ENCODE measurements at regions not wholly inside any gene's neighbourhood (a gene's known extent, or its start where the extent isn't known, plus 50 kb on each side); places are given as distances from the start of the nearest gene placed in this dataset.

DNA sequence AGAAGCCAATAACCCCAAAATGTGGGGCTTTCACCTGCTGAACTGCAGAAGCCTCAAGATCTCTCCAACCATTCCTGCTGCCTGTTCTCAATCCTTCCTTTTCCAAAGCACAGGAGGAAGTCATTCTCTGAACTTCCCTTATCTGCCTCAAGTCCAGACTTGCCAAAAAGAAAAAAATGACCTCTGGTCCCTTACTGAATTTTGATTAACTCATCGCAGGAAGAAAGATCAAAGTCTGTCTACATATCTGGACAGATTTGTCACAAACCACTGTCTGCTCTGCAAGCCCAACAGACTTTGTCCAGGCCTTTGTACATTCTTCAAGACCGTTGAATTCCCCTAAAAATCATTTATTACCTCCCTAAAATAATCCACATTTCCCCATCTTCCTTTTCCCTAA, 126.5 kb upstream of the NBEA start:
- Histone ChIP-seq H3K27me3 (no peaks in the 10 kb centered on the region), H3K4me3 (no peak overlapping the region), H3K4me1 (peaks cover 5% of the 10 kb centered on the region), H3K36me3 (ENCODE audit: low read depth, missing control alignments) (no peaks in the 10 kb centered on the region), H3K27ac (no peak overlapping the region), H3K9me3 (no peaks in the 10 kb centered on the region)
- TF ChIP-seq, protein P1, sequence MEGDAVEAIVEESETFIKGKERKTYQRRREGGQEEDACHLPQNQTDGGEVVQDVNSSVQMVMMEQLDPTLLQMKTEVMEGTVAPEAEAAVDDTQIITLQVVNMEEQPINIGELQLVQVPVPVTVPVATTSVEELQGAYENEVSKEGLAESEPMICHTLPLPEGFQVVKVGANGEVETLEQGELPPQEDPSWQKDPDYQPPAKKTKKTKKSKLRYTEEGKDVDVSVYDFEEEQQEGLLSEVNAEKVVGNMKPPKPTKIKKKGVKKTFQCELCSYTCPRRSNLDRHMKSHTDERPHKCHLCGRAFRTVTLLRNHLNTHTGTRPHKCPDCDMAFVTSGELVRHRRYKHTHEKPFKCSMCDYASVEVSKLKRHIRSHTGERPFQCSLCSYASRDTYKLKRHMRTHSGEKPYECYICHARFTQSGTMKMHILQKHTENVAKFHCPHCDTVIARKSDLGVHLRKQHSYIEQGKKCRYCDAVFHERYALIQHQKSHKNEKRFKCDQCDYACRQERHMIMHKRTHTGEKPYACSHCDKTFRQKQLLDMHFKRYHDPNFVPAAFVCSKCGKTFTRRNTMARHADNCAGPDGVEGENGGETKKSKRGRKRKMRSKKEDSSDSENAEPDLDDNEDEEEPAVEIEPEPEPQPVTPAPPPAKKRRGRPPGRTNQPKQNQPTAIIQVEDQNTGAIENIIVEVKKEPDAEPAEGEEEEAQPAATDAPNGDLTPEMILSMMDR (IDR thresholded peaks at IDR 0.05), result no peak
- TF ChIP-seq POLR2A (IDR thresholded peaks at IDR 0.05), result no peak
- no peak for DNase-seq
- WGBS, 2 donors, result 72 to 75% methylated on average over 2 of the region's 2 CpGs
- intact Hi-C loops (cut with DNase I; ENCODE audit: low total_unique reads), result no loop called here

DNA sequence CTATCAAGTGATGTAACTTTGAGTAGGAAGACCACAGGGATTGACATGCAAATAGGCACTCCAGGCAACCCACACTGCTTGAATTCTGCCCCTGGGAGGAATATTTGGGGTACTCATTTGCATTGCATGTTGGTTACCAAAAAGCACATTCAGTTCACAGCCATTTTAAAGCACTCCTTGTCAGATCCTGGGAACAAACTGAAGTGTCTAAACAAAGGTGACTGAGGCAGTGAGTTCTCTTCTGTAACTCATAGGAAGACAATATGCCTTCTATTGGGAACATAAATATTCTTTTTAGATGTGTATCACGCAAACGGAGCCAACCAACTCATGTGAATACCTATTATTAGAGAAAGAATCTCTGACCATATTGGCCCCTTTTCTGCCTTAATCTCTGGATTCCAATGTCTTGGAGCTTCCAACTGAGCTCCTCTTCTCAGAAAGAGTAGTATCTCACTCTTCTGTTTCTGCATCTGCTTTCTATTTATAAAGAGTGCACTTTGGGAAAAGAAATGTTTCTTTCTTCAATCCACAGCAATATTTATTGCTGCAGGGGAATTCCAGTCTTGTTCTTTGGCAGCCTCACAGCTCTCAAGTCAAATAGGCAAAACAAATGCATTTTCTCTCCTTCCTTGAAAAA, 125.7 kb upstream of the NBEA start:
- no peaks in the 10 kb centered on the region for H3K27me3 ChIP-seq
- no peaks in the 10 kb centered on the region for H3K9me3 ChIP-seq
- no peaks in the 10 kb centered on the region for H3K36me3 ChIP-seq (ENCODE audit: low read depth, missing control alignments)
- no peak for DNase-seq
- intact Hi-C loops (cut with DNase I; ENCODE audit: low total_unique reads), result no loop called here
- 40 to 45% methylated on average over 2 of the region's 2 CpGs for WGBS, 2 donors
- H3K4me3 ChIP-seq, result no peak overlapping the region
- no peak overlapping the region for H3K27ac ChIP-seq
- H3K4me1 ChIP-seq, result peaks cover 5% of the 10 kb centered on the region
- TF ChIP-seq, protein P1 (IDR thresholded peaks at IDR 0.05), result no peak

DNA sequence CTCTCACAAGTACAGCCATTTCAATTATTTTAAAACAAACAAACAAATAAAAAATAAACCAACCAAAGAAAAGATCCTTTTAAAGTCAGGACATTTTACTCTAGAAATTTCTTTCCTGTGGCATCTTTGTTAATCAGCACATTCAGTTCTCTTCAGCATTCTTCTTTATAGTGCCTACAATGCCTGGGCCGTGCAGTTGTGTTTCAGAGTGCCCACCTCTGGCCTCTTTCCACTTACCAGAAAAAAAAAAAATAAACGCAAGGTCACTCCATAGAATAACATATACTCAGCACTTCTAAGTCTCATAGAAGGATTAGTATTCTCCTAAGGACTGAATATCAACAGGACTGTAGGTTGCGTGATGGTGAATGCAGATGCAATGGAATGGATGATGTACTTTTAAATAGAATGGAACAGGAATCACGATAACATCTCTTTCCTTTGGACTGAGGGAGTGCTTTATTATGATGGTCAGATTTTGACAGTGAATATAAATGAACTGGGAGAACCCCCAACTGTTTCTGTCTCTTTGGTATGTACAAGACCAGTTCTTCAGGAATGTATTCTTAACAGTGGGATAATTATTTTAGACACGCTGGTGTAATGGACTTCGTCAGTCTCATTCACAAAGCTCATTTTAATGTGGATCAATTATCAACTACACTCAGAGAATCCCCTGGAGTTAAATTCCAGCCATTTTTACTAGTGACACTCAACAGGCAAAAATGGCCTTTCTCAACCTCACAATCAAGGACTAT, 125.0 kb upstream of the NBEA start:
- no peak for DNase-seq
- peaks cover 5% of the 10 kb centered on the region for H3K4me1 ChIP-seq
- 42 to 62% methylated on average over 6 of the region's 6 CpGs for WGBS, 2 donors
- H3K27me3 ChIP-seq, result no peaks in the 10 kb centered on the region
- intact Hi-C loops (cut with DNase I; ENCODE audit: low total_unique reads), result no loop called here
- H3K9me3 ChIP-seq, result no peaks in the 10 kb centered on the region
- no peak overlapping the region for H3K27ac ChIP-seq
- H3K36me3 ChIP-seq (ENCODE audit: low read depth, missing control alignments), result no peaks in the 10 kb centered on the region
- H3K4me3 ChIP-seq, result no peak overlapping the region
- TF ChIP-seq POLR2A (IDR thresholded peaks at IDR 0.05), result no peak
- TF ChIP-seq, protein P1 (IDR thresholded peaks at IDR 0.05), result no peak

DNA sequence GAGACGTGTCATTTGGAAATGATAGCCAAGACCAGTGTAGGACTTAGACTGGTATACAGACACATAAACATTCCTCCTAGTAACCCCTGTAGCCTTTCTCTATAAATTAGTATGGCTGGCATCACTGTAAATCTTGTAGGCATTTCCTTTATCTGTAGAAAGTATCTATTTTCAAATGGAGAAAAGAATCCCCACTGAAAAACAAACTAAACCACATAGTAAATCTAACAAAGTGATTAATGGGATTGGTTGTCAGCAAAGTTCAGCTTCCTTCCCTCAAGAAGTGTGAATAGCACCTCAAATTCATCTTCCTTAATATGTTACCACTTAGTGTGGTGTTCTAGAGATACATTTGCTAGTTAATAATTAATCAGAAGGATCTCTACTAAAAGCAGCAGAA, 119.4 kb upstream of the NBEA start:
- Histone ChIP-seq H3K27me3 (no peaks in the 10 kb centered on the region), H3K36me3 (ENCODE audit: low read depth, missing control alignments) (no peaks in the 10 kb centered on the region), H3K9me3 (no peaks in the 10 kb centered on the region), H3K4me1 (no peaks in the 10 kb centered on the region), H3K27ac (no peak overlapping the region), H3K4me3 (no peak overlapping the region)
- no peak for DNase-seq
- 66 to 85% methylated on average over 1 of the region's 1 CpG for WGBS, 2 donors
- intact Hi-C loops (cut with DNase I; ENCODE audit: low total_unique reads), result no loop called here
- TF ChIP-seq, protein P1 (IDR thresholded peaks at IDR 0.05), result no peak
- no peak for TF ChIP-seq POLR2A (IDR thresholded peaks at IDR 0.05)

DNA sequence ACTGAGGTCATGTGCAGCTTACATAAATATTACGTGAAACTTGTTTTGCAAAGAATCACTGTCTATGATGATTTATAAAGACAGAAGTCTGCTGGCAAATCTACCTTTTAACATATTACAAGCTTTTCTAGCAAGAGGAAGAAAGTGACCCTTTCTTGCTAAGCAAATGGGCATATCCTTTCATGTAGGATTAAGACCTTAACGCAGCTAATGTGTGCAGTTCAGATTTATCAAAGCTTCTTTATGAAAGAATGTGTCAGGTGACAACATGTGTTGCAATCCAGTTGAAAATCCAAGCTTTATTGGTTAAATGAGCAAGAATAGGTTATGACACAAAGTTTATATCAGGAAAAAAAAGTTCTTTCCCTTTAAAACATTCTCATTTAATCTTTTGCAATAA, 115.6 kb upstream of the NBEA start:
- 70 to 87% methylated on average over 2 of the region's 2 CpGs for WGBS, 2 donors
- no peaks in the 10 kb centered on the region for H3K9me3 ChIP-seq
- H3K27ac ChIP-seq, result no peak overlapping the region
- TF ChIP-seq, protein P1 (IDR thresholded peaks at IDR 0.05), result no peak
- no peak for TF ChIP-seq POLR2A (IDR thresholded peaks at IDR 0.05)
- intact Hi-C loops (cut with DNase I; ENCODE audit: low total_unique reads), result no loop called here
- no peak for DNase-seq
- no peaks in the 10 kb centered on the region for H3K36me3 ChIP-seq (ENCODE audit: low read depth, missing control alignments)
- no peaks in the 10 kb centered on the region for H3K4me1 ChIP-seq
- no peak overlapping the region for H3K4me3 ChIP-seq
- no peaks in the 10 kb centered on the region for H3K27me3 ChIP-seq

All from testis (tissue), 2 donors.